HCT116 (cell line): ENCODE measurements at regions not wholly inside any gene's neighbourhood (a gene's known extent, or its start where the extent isn't known, plus 50 kb on each side); places are given as distances from the start of the nearest gene placed in this dataset.

Source experiments
- ATAC-seq: fragments of 200-7000 bp; cut with Tn5 transposase; 2 replicates; pipeline ENCODE4 v1.9.1; 2020; ENCODE audit warnings: mild to moderate bottlenecking, moderate library complexity
- BruUV-seq: library from RNA; stranded (reverse); fragments of 400-500 nt; replicated peaks from 2 replicates; lab custom pipeline; 2021; lab: Mats Ljungman, UMichigan
- CTCF ChIA-PET: fragments of 300-600 bp; sonication (Branson Sonifier 250); formaldehyde crosslinking; loops from one replicate; lab custom pipeline; 2021; ENCODE audit warnings: antibody characterized with exemption; lab: Charles Lee
- POLR2A ChIA-PET: fragments of 300-600, 350-600 bp; sonication (Branson Sonifier 250); formaldehyde crosslinking; loops from one replicate; lab custom pipeline; 2021; ENCODE audit warnings: antibody characterized with exemption; lab: Charles Lee
- RAD21 ChIA-PET, 2 experiments: fragments of 300-600 bp; sonication (Branson Sonifier 250); formaldehyde crosslinking; loops; one replicate each; lab custom pipeline; 2023; ENCODE audit warnings: low total read pairs in 2 of 2; ENCODE audit not compliant: uncharacterized antibody in 2 of 2, unreplicated experiment in 2 of 2, low non-redundant PET in 1 of 2; lab: Charles Lee
- DNase-seq: peaks from one replicate; pipeline ENCODE4 v3.0.0-alpha.2; 2010; ENCODE audit warnings: low read depth, low spot score
- H2AFZ ChIP-seq: fragments of 200-600 bp; shearing (Covaris generic), sonication (generic); 2 replicates; pipeline ENCODE4 v1.6.1; 2017; ENCODE audit warnings: low read depth, mixed run types, mixed read lengths, antibody characterized with exemption, low read length; ENCODE audit not compliant: poor library complexity, severe bottlenecking
- H3K27ac ChIP-seq: 2 replicates; pipeline ENCODE4 v1.5.1; 2012; ENCODE audit warnings: low read depth, low read length
- H3K27me3 ChIP-seq: fragments of 200-600 bp; sonication (generic); 2 replicates; pipeline ENCODE4 v1.6.1; 2016; ENCODE audit warnings: mixed run types, low read length, mixed read lengths; ENCODE audit not compliant: insufficient read depth
- H3K36me3 ChIP-seq, 2 experiments: fragments of 200-500 bp in 1 of 2; fragments of 200-600 bp in 1 of 2; sonication (Bioruptor generic) in 1 of 2; sonication (generic) in 1 of 2; 2 replicates each; pipeline versions ENCODE4 v1.5.1 to v1.6.1; 2014 to 2016; ENCODE audit warnings: low read length in 2 of 2, inconsistent platforms in 1 of 2, mixed read lengths in 1 of 2, mixed run types in 1 of 2; ENCODE audit not compliant: insufficient read depth in 2 of 2, control insufficient read depth in 1 of 2
- H3K4me1 ChIP-seq, 2 experiments: fragments of 200-600 bp in 1 of 2; sonication (generic) in 1 of 2; 2 replicates each; pipeline versions ENCODE4 v1.5.1 to v1.6.1; 2012 to 2017; ENCODE audit warnings: low read length in 2 of 2, inconsistent platforms in 1 of 2, mild to moderate bottlenecking in 1 of 2, mixed read lengths in 1 of 2, mixed run types in 1 of 2, moderate library complexity in 1 of 2; ENCODE audit not compliant: insufficient read depth in 2 of 2, control insufficient read depth in 1 of 2
- H3K4me2 ChIP-seq: fragments of 200-600 bp; sonication (generic); 2 replicates; pipeline ENCODE4 v1.6.1; 2017; ENCODE audit warnings: mixed run types, low read length, mixed read lengths
- H3K4me3 ChIP-seq, 2 experiments: fragments of 200-600 bp in 1 of 2; sonication (generic) in 1 of 2; replicated peaks in 1 of 2; 2 replicates each; pipeline ENCODE4 v1.5.1; 2011 to 2016; ENCODE audit warnings: low read length in 2 of 2, control low read depth in 1 of 2, low read depth in 1 of 2, mild to moderate bottlenecking in 1 of 2, mixed read lengths in 1 of 2, mixed run types in 1 of 2
- H3K79me2 ChIP-seq: fragments of 200-600 bp; sonication (generic); 2 replicates; pipeline ENCODE4 v1.6.1; 2017; ENCODE audit warnings: mild to moderate bottlenecking, mixed run types, low read length, moderate library complexity, mixed read lengths; ENCODE audit not compliant: insufficient read depth
- H3K9ac ChIP-seq: fragments of 200-600 bp; sonication (generic); 2 replicates; pipeline ENCODE4 v1.6.1; 2016; ENCODE audit warnings: low read length, mixed read lengths
- H3K9me2 ChIP-seq: fragments of 200-600 bp; sonication (generic), shearing (Covaris generic); 2 replicates; pipeline ENCODE4 v1.6.1; 2017; ENCODE audit warnings: mixed run types, mild to moderate bottlenecking, moderate library complexity; ENCODE audit not compliant: insufficient read depth
- H3K9me3 ChIP-seq, 2 experiments: fragments of 200-500 bp in 1 of 2; fragments of 200-600 bp in 1 of 2; sonication (Bioruptor generic) in 1 of 2; sonication (generic) in 1 of 2; 2 replicates each; pipeline ENCODE4 v1.6.1; 2014 to 2017; ENCODE audit warnings: low read length in 2 of 2, mixed read lengths in 2 of 2, inconsistent platforms in 1 of 2, low read depth in 1 of 2, mild to moderate bottlenecking in 1 of 2, mixed run types in 1 of 2, moderate library complexity in 1 of 2; ENCODE audit not compliant: control insufficient read depth in 1 of 2, insufficient read depth in 1 of 2
- H4K20me1 ChIP-seq: fragments of 200-600 bp; sonication (generic), shearing (Covaris generic); 2 replicates; pipeline ENCODE4 v1.6.1; 2017; ENCODE audit warnings: mixed run types, mild to moderate bottlenecking, moderate library complexity; ENCODE audit not compliant: insufficient read depth
- ATF3 ChIP-seq: IDR thresholded peaks from 2 replicates; pipeline ENCODE4 v1.6.1; 2012
- CBX3 ChIP-seq: IDR thresholded peaks from 2 replicates; pipeline ENCODE4 v1.6.1; 2012; ENCODE audit warnings: low read depth
- CTCF ChIP-seq, 3 experiments: fragments of 200-600 bp in 1 of 3; sonication (generic) in 1 of 3; IDR thresholded peaks in 2 of 3; conservative IDR thresholded peaks in 1 of 3; 2 replicates each; pipeline ENCODE4 v1.5.1; 2012 to 2017; ENCODE audit warnings: low read depth in 2 of 3, low read length in 2 of 3, antibody characterized with exemption in 1 of 3, borderline replicate concordance in 1 of 3, control low read depth in 1 of 3, mild to moderate bottlenecking in 1 of 3, mixed read lengths in 1 of 3, mixed run types in 1 of 3, moderate library complexity in 1 of 3; ENCODE audit not compliant: insufficient read depth in 1 of 3
- EGR1 ChIP-seq: IDR thresholded peaks from 2 replicates; pipeline ENCODE4 v1.6.1; 2012; ENCODE audit warnings: low read depth
- ELF1 ChIP-seq: IDR thresholded peaks from 2 replicates; pipeline ENCODE4 v1.6.1; 2012; ENCODE audit warnings: low read depth, borderline replicate concordance
- EZH2 ChIP-seq: fragments of 200-600 bp; sonication (generic); IDR thresholded peaks from 2 replicates; pipeline ENCODE4 v1.6.1; 2017; ENCODE audit warnings: antibody characterized with exemption, mixed run types
- EZH2phosphoT487 ChIP-seq: fragments of 200-600 bp; IDR thresholded peaks from 2 replicates; pipeline ENCODE4 v1.6.1; 2018; ENCODE audit warnings: antibody characterized with exemption, borderline replicate concordance
- MAX ChIP-seq: IDR thresholded peaks from 2 replicates; pipeline ENCODE4 v1.6.1; 2012
- POLR2AphosphoS5 ChIP-seq: IDR thresholded peaks from 2 replicates; pipeline ENCODE4 v1.6.1; 2011; ENCODE audit warnings: mild to moderate bottlenecking, low read depth, low read length, moderate library complexity
- RAD21 ChIP-seq: IDR thresholded peaks from 2 replicates; pipeline ENCODE4 v1.6.1; 2012; ENCODE audit warnings: low read depth, mild to moderate bottlenecking
- REST ChIP-seq: IDR thresholded peaks from 2 replicates; pipeline ENCODE4 v1.6.1; 2012; ENCODE audit warnings: low read depth
- SIN3A ChIP-seq: IDR thresholded peaks from 2 replicates; pipeline ENCODE4 v1.6.1; 2012; ENCODE audit warnings: low read depth
- SP1 ChIP-seq: IDR thresholded peaks from 2 replicates; pipeline ENCODE4 v1.6.1; 2012; ENCODE audit warnings: low read depth
- ZNF274 ChIP-seq: fragments of 200-500 bp; sonication (Bioruptor generic); IDR thresholded peaks from 2 replicates; pipeline ENCODE4 v1.6.1; 2014; ENCODE audit warnings: mild to moderate bottlenecking, low read depth, low read length, inconsistent platforms
- intact Hi-C: fragments of 100-400 bp; cut with micrococcal nuclease; formaldehyde crosslinking; loops from 2 replicates; pipeline ENCODE4 v1.10.0; 2022

GRCh38 chr2:122851161-122851560 is 1095.7 kb downstream of the TSN start:
- CTCF ChIA-PET = no interaction called here

GRCh38 chr2:122851972-122852531 is 1096.6 kb downstream of the TSN start:
- ChIA-PET RAD21 (no interaction called here), CTCF (no interaction called here), POLR2A (no interaction called here)
- no TSS peak for BruUV-seq
- DNase-seq (no peak), ATAC-seq (no peak)
- no peak overlapping the region for H3K4me2 ChIP-seq
- intact Hi-C loops = no loop called here
- peaks cover 3 to 10% of the 10 kb centered on the region in 2 experiments; a peak in 2 of 4 replicates for H3K9me3 ChIP-seq
- H3K4me1 ChIP-seq = no peaks in the 10 kb centered on the region
- H3K4me3 ChIP-seq = no peak overlapping the region
- no peak overlapping the region for H3K27ac ChIP-seq
- no peaks in the 10 kb centered on the region for H3K79me2 ChIP-seq
- H2AFZ ChIP-seq = no peak overlapping the region
- no peaks in the 10 kb centered on the region for H3K27me3 ChIP-seq
- H3K9ac ChIP-seq = no peak overlapping the region
- H3K9me2 ChIP-seq = no peaks in the 10 kb centered on the region
- no peaks in the 10 kb centered on the region for H3K36me3 ChIP-seq
- no peaks in the 10 kb centered on the region for H4K20me1 ChIP-seq
- TF ChIP-seq CBX3 (no peak), REST (no peak), EGR1 (no peak), SIN3A (no peak), RAD21 (no peak), MAX (no peak), SP1 (no peak), CTCF (IDR thresholded peaks at IDR 0.05 in 2 of 3, conservative IDR thresholded peaks at IDR 0.05 in 1 of 3; ENCODE audit: borderline replicate concordance in 1 of 3, insufficient read depth in 1 of 3, low read depth in 2 of 3, low read length in 2 of 3) (no peak), EZH2phosphoT487 (no peak), POLR2AphosphoS5 (no peak), EZH2 (no peak), ZNF274 (no peak)

More at GRCh38 chr2:122851161-122851560, 1095.7 kb downstream of the TSN start:
- intact Hi-C loops = no loop called here
- Histone ChIP-seq H3K36me3 (no peaks in the 10 kb centered on the region), H3K9ac (no peak overlapping the region), H3K27ac (no peak overlapping the region), H4K20me1 (no peaks in the 10 kb centered on the region), H3K4me3 (no peak overlapping the region), H3K4me2 (no peak overlapping the region), H3K27me3 (no peaks in the 10 kb centered on the region), H3K9me3 (peaks cover 0 to 13% of the 10 kb centered on the region in 2 experiments; a peak in 2 of 4 replicates), H3K79me2 (no peaks in the 10 kb centered on the region), H2AFZ (no peak overlapping the region), H3K9me2 (no peaks in the 10 kb centered on the region), H3K4me1 (no peaks in the 10 kb centered on the region)
- ChIA-PET POLR2A (no interaction called here), RAD21 (no interaction called here)
- DNase-seq (no peak), ATAC-seq (no peak)
- TF ChIP-seq ELF1 (no peak), POLR2AphosphoS5 (no peak), ATF3 (no peak)
- no TSS peak for BruUV-seq
